ENCODE measurements at regions not wholly inside any gene's neighbourhood (a gene's known extent, or its start where the extent isn't known, plus 50 kb on each side); places are given as distances from the start of the nearest gene placed in this dataset.
A peak's percentile ranks its signal among the peaks of the same experiment; 100 is the strongest.
"Not testable (repeated sequence)": the region's sequence is repeated elsewhere in the genome, so short reads cannot be mapped to it uniquely, and the experiment has no call there.

GRCh38 chr1:111063595-111063994, 76.3 kb downstream of the DRAM2 start:
- no peak for DNase-seq (ENCODE audit: low spot score)

- DNase-seq (ENCODE audit: low spot score), result no peak
These were observed 77.3 kb downstream of the DRAM2 start for GRCh38 chr1:111062624-111063023.

- DNase-seq (ENCODE audit: low spot score), result no peak
These were observed 77.8 kb downstream of the DRAM2 start for GRCh38 chr1:111062081-111062480.

GRCh38 chr1:111054656-111055055, 85.2 kb downstream of the DRAM2 start:
- DNase-seq (ENCODE audit: low spot score), result no peak

DNA sequence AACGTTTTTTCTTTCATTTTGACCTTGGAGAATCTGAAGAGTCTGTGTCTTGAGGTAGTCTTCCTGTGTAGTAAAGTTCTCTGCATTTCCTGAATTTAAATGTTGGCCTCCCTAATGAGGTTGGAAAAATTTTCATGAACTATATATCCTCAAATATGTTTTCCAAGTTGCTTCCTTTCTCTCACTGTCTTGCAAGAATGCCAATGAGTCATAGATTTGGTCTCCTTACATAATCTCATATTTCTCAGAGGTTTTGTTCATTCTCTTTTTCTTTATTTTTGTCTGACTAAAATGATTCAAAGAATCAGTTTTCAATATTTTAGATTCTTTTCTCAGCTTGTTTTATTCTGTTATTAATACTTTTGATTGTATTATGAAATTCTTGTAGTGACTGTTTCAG, 87.6 kb downstream of the DRAM2 start:
- no peak for DNase-seq (ENCODE audit: low spot score)

DNA sequence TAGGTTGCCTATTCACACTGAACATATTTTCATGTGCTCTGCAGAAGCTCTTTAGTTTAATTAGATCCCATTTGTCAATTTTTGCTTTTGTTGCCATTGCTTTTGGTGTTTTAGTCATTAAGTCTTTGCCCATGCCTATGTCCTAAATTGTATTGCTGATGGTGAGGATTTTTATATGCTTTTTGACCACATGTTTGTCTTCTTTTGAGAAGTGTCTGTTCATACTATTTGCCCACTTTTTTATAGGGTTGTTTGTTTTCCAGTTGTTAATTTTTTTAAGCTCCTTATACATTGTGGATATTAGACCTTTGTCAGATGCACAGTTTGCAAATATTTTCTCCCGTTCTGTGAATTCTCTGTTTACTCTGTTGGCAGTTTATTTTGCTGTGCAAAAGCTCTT, 84.5 kb upstream of the LRIF1 start:
- not testable (repeated sequence) for DNase-seq (ENCODE audit: low spot score)

DNA sequence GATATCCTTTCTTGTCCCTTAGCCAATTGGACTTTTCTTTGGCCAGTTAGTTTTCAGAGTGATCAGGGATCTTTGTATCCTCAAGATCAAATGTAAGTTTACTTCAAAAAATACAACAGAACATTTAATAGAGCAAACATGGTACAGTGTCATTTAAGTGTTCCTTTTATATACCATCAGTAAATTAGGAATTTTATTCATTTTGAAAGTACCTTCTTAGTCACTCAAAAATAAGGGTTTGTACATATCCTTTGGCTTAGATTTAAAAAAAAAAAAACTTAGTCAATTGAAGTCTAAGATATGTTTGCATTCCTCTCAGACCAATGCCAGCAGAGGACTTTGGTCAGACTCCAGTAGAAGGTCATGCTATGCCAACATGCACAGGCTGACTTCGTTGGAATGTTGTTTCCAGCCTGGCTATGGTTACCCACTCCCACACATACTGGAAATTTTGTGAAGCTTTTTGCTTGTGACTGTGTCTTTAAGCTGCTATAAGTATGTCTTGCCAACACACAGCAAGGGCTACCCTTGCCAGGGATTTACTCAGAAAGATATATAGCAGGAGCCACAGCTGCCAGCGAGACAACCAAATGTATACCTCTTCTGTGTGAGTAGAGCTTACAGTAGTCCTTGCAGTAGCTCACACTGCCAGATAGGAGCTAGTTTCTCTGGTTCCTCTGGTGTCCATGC, 81.5 kb upstream of the LRIF1 start:
- no peak for DNase-seq (ENCODE audit: low spot score)

DNA sequence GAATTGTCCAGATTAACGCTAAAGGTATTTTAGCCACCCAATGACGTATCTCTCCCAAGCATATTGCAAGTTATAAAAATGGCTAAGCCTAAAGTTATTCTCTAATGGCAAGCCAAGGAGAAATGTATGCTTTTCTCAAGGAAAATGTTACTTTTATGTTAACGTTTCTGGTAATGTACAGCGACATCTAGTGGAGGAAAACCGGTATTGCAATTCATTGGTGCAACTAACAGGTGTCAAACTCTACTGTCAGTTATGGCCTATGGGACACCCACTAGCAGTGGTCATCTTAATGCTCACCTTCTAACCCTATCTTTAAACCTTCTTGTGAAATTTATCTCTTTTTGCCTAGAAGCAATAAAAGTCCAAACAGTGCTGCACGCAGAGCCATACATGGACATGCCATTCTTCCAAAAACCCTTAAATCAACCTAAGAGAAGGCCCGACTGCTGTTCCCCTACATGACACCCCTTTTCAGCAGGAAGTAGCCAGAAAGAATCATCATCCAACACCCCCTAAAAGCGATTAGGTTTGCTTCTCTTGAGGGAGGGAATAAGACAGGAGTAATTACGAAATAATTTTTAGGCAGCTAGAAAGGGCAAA, 68.7 kb upstream of the LRIF1 start:
- peak; percentile 65 for DNase-seq (ENCODE audit: low spot score)

- DNase-seq (ENCODE audit: low spot score), result peak; percentile 54
These were observed 66.9 kb upstream of the LRIF1 start for GRCh38 chr1:111030590-111030989.

GRCh38 chr1:111025109-111025508, 61.4 kb upstream of the LRIF1 start:
- no peak for DNase-seq (ENCODE audit: low spot score)

- DNase-seq (ENCODE audit: low spot score), result no peak
These were observed 51.5 kb upstream of the LRIF1 start for GRCh38 chr1:111015222-111015621.
